Mesothelial cell of epicardium (in vitro differentiated cells): ENCODE measurements at regions not wholly inside any gene's neighbourhood (a gene's known extent, or its start where the extent isn't known, plus 50 kb on each side); places are given as distances from the start of the nearest gene placed in this dataset.
"Not testable (repeated sequence)": the region's sequence is repeated elsewhere in the genome, so short reads cannot be mapped to it uniquely, and the experiment has no call there.

Experiments used
- DNase-seq, 2 experiments: peaks; one replicate each; pipeline ENCODE4 v3.0.0; 2021; ENCODE audit warnings: low spot score in 2 of 2; ENCODE audit not compliant: unreplicated experiment in 2 of 2
- H3K27ac Mint-ChIP-seq: 2 replicates; pipeline ENCODE4 v1.8.0; 2021; ENCODE audit warnings: mixed read lengths
- H3K27me3 Mint-ChIP-seq: 2 replicates; pipeline ENCODE4 v1.8.0; 2021; ENCODE audit warnings: low read depth, mixed read lengths
- H3K36me3 Mint-ChIP-seq: 2 replicates; pipeline ENCODE4 v1.8.0; 2021; ENCODE audit warnings: mixed read lengths
- H3K4me1 Mint-ChIP-seq: 2 replicates; pipeline ENCODE4 v1.8.0; 2021; ENCODE audit warnings: mixed read lengths
- H3K4me3 Mint-ChIP-seq: 2 replicates; pipeline ENCODE4 v1.8.0; 2021; ENCODE audit warnings: mild to moderate bottlenecking, moderate library complexity, mixed read lengths
- H3K9me3 Mint-ChIP-seq: 2 replicates; pipeline ENCODE4 v1.8.0; 2021; ENCODE audit warnings: mixed read lengths
- CTCF ChIP-seq: fragments of 200-600 bp; sonication (generic); IDR thresholded peaks from one replicate; pipeline ENCODE4 v1.5.0; 2021; ENCODE audit warnings: antibody characterized with exemption; ENCODE audit not compliant: unreplicated experiment

GRCh38 chr9:78406933-78407332 is 110.0 kb downstream of the PSAT1 start:
- Mint-ChIP-seq H3K27me3 (peaks cover 41% of the 10 kb centered on the region), H3K36me3 (no peaks in the 10 kb centered on the region), H3K4me3 (no peak overlapping the region), H3K4me1 (peaks cover 7% of the 10 kb centered on the region), H3K27ac (no peak overlapping the region), H3K9me3 (no peaks in the 10 kb centered on the region)
- no peak for TF ChIP-seq CTCF
- DNase-seq, result no peak

GRCh38 chr9:78407636-78408312 is 110.8 kb downstream of the PSAT1 start:
- TF ChIP-seq CTCF, result no peak
- Mint-ChIP-seq H3K36me3 (no peaks in the 10 kb centered on the region), H3K27ac (no peak overlapping the region), H3K27me3 (peaks cover 44% of the 10 kb centered on the region), H3K4me1 (peaks cover 7% of the 10 kb centered on the region), H3K9me3 (no peaks in the 10 kb centered on the region), H3K4me3 (no peak overlapping the region)
- no peak for DNase-seq

- TF ChIP-seq CTCF, result no peak
- no peak for DNase-seq
- Mint-ChIP-seq H3K4me3 (no peak overlapping the region), H3K27me3 (peaks cover 41% of the 10 kb centered on the region), H3K36me3 (no peaks in the 10 kb centered on the region), H3K4me1 (peaks cover 7% of the 10 kb centered on the region), H3K9me3 (no peaks in the 10 kb centered on the region), H3K27ac (no peak overlapping the region)
Measured at GRCh38 chr9:78408388-78408787, 111.5 kb downstream of the PSAT1 start.

- not testable (repeated sequence) for H3K27ac Mint-ChIP-seq, DNase-seq, H3K4me3 Mint-ChIP-seq, H3K4me1 Mint-ChIP-seq, H3K36me3 Mint-ChIP-seq, H3K9me3 Mint-ChIP-seq
- peaks cover 32% of the 10 kb centered on the region for H3K27me3 Mint-ChIP-seq
Measured at GRCh38 chr9:78409928-78410510, 113.1 kb downstream of the PSAT1 start.

GRCh38 chr9:78422309-78422708 is 125.4 kb downstream of the PSAT1 start:
- no peak overlapping the region for H3K27ac Mint-ChIP-seq
- peaks cover 3% of the 10 kb centered on the region for H3K27me3 Mint-ChIP-seq
- no peak for DNase-seq
- no peaks in the 10 kb centered on the region for H3K36me3 Mint-ChIP-seq
- no peak overlapping the region for H3K4me3 Mint-ChIP-seq
- no peaks in the 10 kb centered on the region for H3K4me1 Mint-ChIP-seq
- peaks cover 17% of the 10 kb centered on the region for H3K9me3 Mint-ChIP-seq
- no peak for TF ChIP-seq CTCF

- Mint-ChIP-seq H3K9me3 (peaks cover 28% of the 10 kb centered on the region), H3K4me1 (no peaks in the 10 kb centered on the region), H3K27me3 (no peaks in the 10 kb centered on the region), H3K4me3 (no peak overlapping the region), H3K36me3 (peaks cover 4% of the 10 kb centered on the region), H3K27ac (no peak overlapping the region)
- DNase-seq, result no peak
- TF ChIP-seq CTCF, result no peak
Measured at GRCh38 chr9:78424299-78424698, 127.4 kb downstream of the PSAT1 start.
